HUES6 (cell line): ENCODE measurements at regions not wholly inside any gene's neighbourhood (a gene's known extent, or its start where the extent isn't known, plus 50 kb on each side); places are given as distances from the start of the nearest gene placed in this dataset.
"Not testable (repeated sequence)": the region's sequence is repeated elsewhere in the genome, so short reads cannot be mapped to it uniquely, and the experiment has no call there.

Source experiments
- H3K27ac ChIP-seq: 2 replicates; pipeline ENCODE4 v1.7.0; 2013; ENCODE audit warnings: low read depth, mild to moderate bottlenecking, low read length, inconsistent platforms
- H3K27me3 ChIP-seq: 2 replicates; pipeline ENCODE4 v1.6.1; 2013; ENCODE audit warnings: low read length; ENCODE audit not compliant: control insufficient read depth, insufficient read depth
- H3K36me3 ChIP-seq: 2 replicates; pipeline ENCODE4 v1.6.1; 2013; ENCODE audit warnings: low read length; ENCODE audit not compliant: control insufficient read depth, insufficient read depth
- H3K4me1 ChIP-seq: 2 replicates; pipeline ENCODE4 v1.6.1; 2013; ENCODE audit warnings: low read length; ENCODE audit not compliant: control insufficient read depth, insufficient read depth
- H3K4me3 ChIP-seq: 2 replicates; pipeline ENCODE4 v1.5.1; 2013; ENCODE audit warnings: low read depth, low read length
- H3K9ac ChIP-seq: one replicate; pipeline ENCODE4 v1.6.1; 2013; ENCODE audit warnings: mild to moderate bottlenecking, low read length
- H3K9me3 ChIP-seq: 2 replicates; pipeline ENCODE4 v1.6.1; 2013; ENCODE audit warnings: low read depth, low read length; ENCODE audit not compliant: control insufficient read depth, insufficient read depth

DNA sequence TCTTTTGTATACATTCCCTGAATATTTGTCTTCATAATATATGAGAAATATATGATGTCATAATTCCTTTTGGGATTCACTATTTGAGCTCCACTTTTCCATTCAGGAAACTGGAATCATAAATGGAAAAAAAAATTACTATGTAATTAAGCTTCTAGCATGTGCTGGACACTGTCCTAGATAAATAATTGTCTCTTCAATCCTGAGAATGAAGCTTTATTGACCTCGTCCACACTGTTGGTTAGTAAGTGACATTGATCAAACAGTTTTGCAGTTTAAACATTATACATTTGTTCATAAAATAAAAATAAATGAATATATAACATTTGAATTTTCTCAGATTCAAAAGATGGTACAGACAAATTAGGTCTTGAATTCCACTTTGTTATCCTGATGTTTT lies 1691.2 kb downstream of the LRRC4C start:
- Histone ChIP-seq H3K4me1 (no peaks in the 10 kb centered on the region), H3K27ac (no peak overlapping the region), H3K36me3 (no peaks in the 10 kb centered on the region), H3K27me3 (no peaks in the 10 kb centered on the region), H3K4me3 (no peak overlapping the region), H3K9me3 (no peaks in the 10 kb centered on the region), H3K9ac (no peak overlapping the region)

GRCh38 chr11:39745401-39745800 lies 1714.1 kb downstream of the LRRC4C start:
- no peaks in the 10 kb centered on the region for H3K27me3 ChIP-seq
- H3K36me3 ChIP-seq: no peaks in the 10 kb centered on the region
- peaks cover 12% of the 10 kb centered on the region; the same call in 1 of the 2 replicates for H3K9me3 ChIP-seq
- H3K4me3 ChIP-seq: no peak overlapping the region
- no peaks in the 10 kb centered on the region for H3K4me1 ChIP-seq
- no peak overlapping the region for H3K27ac ChIP-seq
- H3K9ac ChIP-seq: no peak overlapping the region

- Histone ChIP-seq H3K4me3 (no peak overlapping the region), H3K27me3 (no peaks in the 10 kb centered on the region), H3K9ac (no peak overlapping the region), H3K27ac (no peak overlapping the region), H3K36me3 (no peaks in the 10 kb centered on the region), H3K9me3 (peaks cover 12% of the 10 kb centered on the region; the same call in 1 of the 2 replicates), H3K4me1 (no peaks in the 10 kb centered on the region)
Observed at GRCh38 chr11:39741066-39741465, 1718.4 kb downstream of the LRRC4C start.

- H3K4me3 ChIP-seq, H3K9ac ChIP-seq, H3K9me3 ChIP-seq, H3K27me3 ChIP-seq, H3K4me1 ChIP-seq, H3K36me3 ChIP-seq, H3K27ac ChIP-seq: not testable (repeated sequence)
Observed at GRCh38 chr11:39736351-39736750, 1723.1 kb downstream of the LRRC4C start.

- H3K9ac ChIP-seq: no peak overlapping the region
- no peaks in the 10 kb centered on the region for H3K27me3 ChIP-seq
- no peaks in the 10 kb centered on the region for H3K36me3 ChIP-seq
- no peak overlapping the region for H3K4me3 ChIP-seq
- H3K9me3 ChIP-seq: no peaks in the 10 kb centered on the region
- no peak overlapping the region for H3K27ac ChIP-seq
- no peaks in the 10 kb centered on the region for H3K4me1 ChIP-seq
Observed at GRCh38 chr11:39732001-39732400, 1727.5 kb downstream of the LRRC4C start.

DNA sequence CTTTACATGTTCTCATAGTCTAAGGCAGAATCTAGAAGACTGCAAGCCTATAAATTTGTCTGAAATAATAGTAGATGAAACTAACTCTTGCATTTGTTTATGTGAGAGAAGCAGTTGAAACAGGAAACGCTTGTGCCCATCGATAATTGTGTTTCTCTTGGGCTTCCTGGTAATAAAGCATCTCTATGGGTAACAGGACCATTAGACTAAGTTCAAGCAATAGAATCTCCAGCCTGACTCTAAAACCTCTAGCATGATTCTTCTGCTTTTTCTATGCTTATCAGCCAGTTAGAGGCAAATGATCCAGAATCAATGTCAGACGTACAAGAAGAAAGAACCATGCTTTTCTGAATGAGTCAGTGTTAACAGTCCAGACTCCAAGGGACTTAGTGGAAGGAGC lies 1734.4 kb downstream of the LRRC4C start:
- Histone ChIP-seq H3K27me3 (no peaks in the 10 kb centered on the region), H3K4me3 (no peak overlapping the region), H3K36me3 (no peaks in the 10 kb centered on the region), H3K27ac (no peak overlapping the region), H3K9me3 (no peaks in the 10 kb centered on the region), H3K9ac (no peak overlapping the region), H3K4me1 (no peaks in the 10 kb centered on the region)

GRCh38 chr11:39724404-39724803 lies 1735.0 kb downstream of the LRRC4C start:
- no peak overlapping the region for H3K9ac ChIP-seq
- H3K9me3 ChIP-seq: no peaks in the 10 kb centered on the region
- no peaks in the 10 kb centered on the region for H3K4me1 ChIP-seq
- H3K36me3 ChIP-seq: no peaks in the 10 kb centered on the region
- H3K27me3 ChIP-seq: no peaks in the 10 kb centered on the region
- H3K4me3 ChIP-seq: no peak overlapping the region
- no peak overlapping the region for H3K27ac ChIP-seq

- Histone ChIP-seq H3K27me3 (no peaks in the 10 kb centered on the region), H3K9me3 (no peaks in the 10 kb centered on the region), H3K4me3 (no peak overlapping the region), H3K9ac (no peak overlapping the region), H3K4me1 (no peaks in the 10 kb centered on the region; the same call in 1 of the 2 replicates), H3K36me3 (no peaks in the 10 kb centered on the region), H3K27ac (no peak overlapping the region)
Observed at GRCh38 chr11:39712581-39712980, 1746.9 kb downstream of the LRRC4C start.

DNA sequence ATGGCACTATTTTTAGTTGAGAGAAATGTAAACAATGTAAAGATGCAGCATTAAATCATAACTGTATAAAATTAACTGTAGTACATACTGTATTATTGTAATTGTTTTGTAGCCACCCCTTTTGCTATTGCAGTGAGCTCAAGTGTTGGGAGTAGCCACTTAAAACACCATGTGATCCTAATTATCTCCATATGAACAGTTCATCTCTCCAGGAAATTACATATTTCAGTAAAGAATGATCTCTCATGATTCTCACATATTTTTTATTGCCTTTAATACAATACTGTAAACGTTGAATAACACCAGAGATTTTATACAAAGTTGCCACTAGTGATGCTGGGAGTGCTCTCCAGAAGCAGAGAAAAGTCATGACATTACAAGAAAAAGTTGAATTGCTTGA lies 1768.6 kb downstream of the LRRC4C start:
- H3K36me3 ChIP-seq: no peaks in the 10 kb centered on the region
- H3K27me3 ChIP-seq: no peaks in the 10 kb centered on the region
- H3K4me3 ChIP-seq: no peak overlapping the region
- no peaks in the 10 kb centered on the region for H3K9me3 ChIP-seq
- H3K9ac ChIP-seq: no peak overlapping the region
- H3K27ac ChIP-seq: no peak overlapping the region
- H3K4me1 ChIP-seq: no peaks in the 10 kb centered on the region

GRCh38 chr11:39683951-39684554 lies 1775.4 kb downstream of the LRRC4C start:
- no peak overlapping the region for H3K9ac ChIP-seq
- peaks cover 6% of the 10 kb centered on the region for H3K9me3 ChIP-seq
- H3K4me3 ChIP-seq: no peak overlapping the region
- H3K4me1 ChIP-seq: peaks cover 8% of the 10 kb centered on the region
- H3K27me3 ChIP-seq: no peaks in the 10 kb centered on the region
- H3K27ac ChIP-seq: no peak overlapping the region
- no peaks in the 10 kb centered on the region for H3K36me3 ChIP-seq

DNA sequence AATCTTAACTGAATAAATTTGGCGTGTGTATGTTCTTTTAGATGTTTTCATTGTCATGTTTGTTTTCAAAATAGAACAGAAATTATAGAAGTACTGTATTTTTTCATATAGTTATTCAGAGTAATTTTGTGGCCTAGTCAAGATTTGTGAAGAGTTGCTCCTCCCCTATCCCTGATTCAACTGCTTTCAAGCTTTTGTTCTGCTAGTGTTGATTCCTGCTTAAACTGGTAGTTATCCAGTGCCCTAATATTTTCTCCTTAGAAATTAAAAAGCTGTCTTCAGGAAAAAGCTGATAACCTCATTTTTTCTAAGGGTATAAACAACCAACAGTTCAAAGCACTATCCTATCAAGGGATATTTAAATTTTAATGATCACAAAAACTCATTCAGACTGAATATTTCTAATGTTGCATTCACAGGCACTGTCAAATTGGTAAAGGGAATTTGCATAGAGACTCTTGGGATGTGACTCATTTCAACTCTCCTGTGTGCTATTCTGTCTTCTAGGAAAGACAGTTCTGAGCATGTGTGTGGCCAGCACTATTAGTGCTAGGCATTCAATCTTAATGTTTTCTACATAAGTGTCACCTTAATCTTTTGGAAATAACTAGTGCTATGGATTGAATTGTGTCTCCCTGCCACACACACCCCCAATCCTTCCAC lies 1776.0 kb downstream of the LRRC4C start:
- no peak overlapping the region for H3K9ac ChIP-seq
- peaks cover 8% of the 10 kb centered on the region for H3K4me1 ChIP-seq
- peaks cover 6% of the 10 kb centered on the region for H3K9me3 ChIP-seq

More for the DNA sequence above, 1776.0 kb downstream of the LRRC4C start:
- Histone ChIP-seq H3K36me3 (no peaks in the 10 kb centered on the region), H3K27ac (no peak overlapping the region), H3K4me3 (no peak overlapping the region), H3K27me3 (no peaks in the 10 kb centered on the region)
